K562 (cell line): ENCODE measurements at regions not wholly inside any gene's neighbourhood (a gene's known extent, or its start where the extent isn't known, plus 50 kb on each side); places are given as distances from the start of the nearest gene placed in this dataset.

Experiments
- ATAC-seq: fragments of 200-7000 bp; cut with Tn5 transposase; 3 replicates; pipeline ENCODE4 v1.9.1; 2020; ENCODE audit warnings: moderate library complexity
- BruUV-seq: library from RNA; stranded (reverse); fragments of 400-500 nt; replicated peaks from 2 replicates; lab custom pipeline; 2021; lab: Mats Ljungman, UMichigan
- CTCF ChIA-PET: fragments of 300-600 bp; formaldehyde crosslinking; extraction: SDS; loops from one replicate; lab custom pipeline; 2021; ENCODE audit warnings: low intra/inter-chr PET ratio; lab: Yijun Ruan, JAX
- POLR2A ChIA-PET: fragments of 300-600, 350-650 bp; sonication (Branson Sonifier 250); formaldehyde crosslinking; extraction: SDS; loops from one replicate; lab custom pipeline; 2021; ENCODE audit warnings: antibody characterized with exemption, inconsistent platforms; lab: Yijun Ruan, JAX
- DNase-seq, 4 experiments: peaks; one replicate each; pipeline versions ENCODE4 v3.0.0 to v3.0.0-alpha.2; 2011 to 2018; ENCODE audit warnings: low spot score in 3 of 4, mixed read lengths in 3 of 4; ENCODE audit errors: extremely low read depth in 1 of 4
- FAIRE-seq: peaks from 2 replicates; lab custom pipeline; 2011; peaks lifted over from hg19 to GRCh38; lab: Jason Lieb, UNC
- H2AFZ ChIP-seq: 2 replicates; pipeline ENCODE4 v1.6.0; 2011; ENCODE audit warnings: low read depth, low read length, control low read depth, inconsistent platforms
- H3K27ac ChIP-seq: fragments of 200-600 bp; 3 replicates; pipeline ENCODE4 v1.8.0; 2011; ENCODE audit warnings: low read depth, mild to moderate bottlenecking, control low read depth, inconsistent platforms, low read length, moderate library complexity, mixed read lengths; ENCODE audit errors: extremely low read depth
- H3K27me3 ChIP-seq, 2 experiments: fragments of 300-600 bp in 1 of 2; 2 replicates in 1 of 2; 3 replicates in 1 of 2; pipeline versions ENCODE4 v1.6.0 to v1.8.0; 2011; ENCODE audit warnings: inconsistent platforms in 2 of 2, low read length in 2 of 2, mild to moderate bottlenecking in 1 of 2, mixed read lengths in 1 of 2, moderate library complexity in 1 of 2; ENCODE audit not compliant: control insufficient read depth in 2 of 2, insufficient read depth in 2 of 2
- H3K36me3 ChIP-seq: fragments of 300-600 bp; 3 replicates; pipeline ENCODE4 v1.8.0; 2011; ENCODE audit warnings: mild to moderate bottlenecking, low read length, inconsistent platforms; ENCODE audit not compliant: control insufficient read depth, insufficient read depth
- H3K4me1 ChIP-seq, 2 experiments: fragments of 200-600 bp in 1 of 2; replicated peaks in 1 of 2; 2 replicates in 1 of 2; 3 replicates in 1 of 2; pipeline versions ENCODE4 v1.5.1 to v1.8.0; 2011; ENCODE audit warnings: inconsistent platforms in 2 of 2, low read length in 2 of 2, mild to moderate bottlenecking in 1 of 2, mixed read lengths in 1 of 2, moderate library complexity in 1 of 2; ENCODE audit not compliant: control insufficient read depth in 2 of 2, insufficient read depth in 2 of 2
- H3K4me2 ChIP-seq: 2 replicates; pipeline ENCODE4 v1.6.1; 2011; ENCODE audit warnings: low read length, control low read depth, inconsistent platforms, mixed read lengths; ENCODE audit not compliant: insufficient read depth
- H3K4me3 ChIP-seq: fragments of 200-600 bp; sonication (generic), shearing (Covaris generic); 2 replicates; pipeline ENCODE4 v1.5.1; 2016; ENCODE audit warnings: control low read depth, inconsistent platforms
- H3K79me2 ChIP-seq: fragments of 200-600 bp; 3 replicates; pipeline ENCODE4 v1.8.0; 2011; ENCODE audit warnings: low read length, inconsistent platforms; ENCODE audit not compliant: control insufficient read depth, insufficient read depth
- H3K9ac ChIP-seq, 2 experiments: 2 replicates each; pipeline versions ENCODE4 v1.6.0 to v1.6.1; 2011; ENCODE audit warnings: low read depth in 2 of 2, low read length in 2 of 2, control low read depth in 1 of 2, inconsistent platforms in 1 of 2, mild to moderate bottlenecking in 1 of 2, mixed read lengths in 1 of 2; ENCODE audit not compliant: insufficient read depth in 1 of 2
- H3K9me1 ChIP-seq: one replicate; pipeline ENCODE4 v1.6.0; 2011; ENCODE audit warnings: inconsistent platforms, mild to moderate bottlenecking, low read length, moderate library complexity; ENCODE audit not compliant: control insufficient read depth, insufficient read depth
- H3K9me3 ChIP-seq: replicated peaks from 2 replicates; pipeline ENCODE4 v1.5.1; 2011; ENCODE audit warnings: low read depth, low read length, inconsistent platforms; ENCODE audit not compliant: control insufficient read depth, insufficient read depth
- H4K20me1 ChIP-seq: replicated peaks from 2 replicates; pipeline ENCODE4 v1.6.1; 2011; ENCODE audit warnings: low read length, inconsistent platforms, mixed read lengths; ENCODE audit not compliant: control insufficient read depth, insufficient read depth
- BRD9 ChIP-seq: fragments of 450-650 bp; IDR thresholded peaks from 2 replicates; pipeline ENCODE4 v1.6.1; 2018; ENCODE audit warnings: low read depth; ENCODE audit not compliant: partially characterized antibody
- CAMTA2 ChIP-seq: fragments of 250-450 bp; sonication (Bioruptor Pico); conservative IDR thresholded peaks from 2 replicates; pipeline ENCODE4 v1.5.1; 2022
- CSDE1 ChIP-seq, 2 experiments: fragments of 450-650 bp; IDR thresholded peaks; 2 replicates each; pipeline ENCODE4 v1.6.1; 2016; ENCODE audit warnings: mild to moderate bottlenecking in 1 of 2
- HIVEP1 ChIP-seq: fragments of 250-450 bp; sonication (Bioruptor Pico); IDR thresholded peaks from 2 replicates; pipeline ENCODE4 v1.4.0; 2020; ENCODE audit warnings: mild to moderate bottlenecking
- MBD2 ChIP-seq: sonication (generic); IDR thresholded peaks from 2 replicates; pipeline ENCODE4 v1.6.1; 2016; ENCODE audit warnings: low read depth, borderline replicate concordance
- PTBP1 ChIP-seq: fragments of 200-400 bp; formaldehyde crosslinking; IDR thresholded peaks from 2 replicates; pipeline ENCODE4 v1.6.1; 2017; ENCODE audit warnings: low read depth, low read length
- SP1 ChIP-seq: sonication (generic); formaldehyde crosslinking; IDR thresholded peaks from 2 replicates; pipeline ENCODE4 v1.8.1; 2022; ENCODE audit warnings: mild to moderate bottlenecking, missing genetic modification reagents
- ZFP30 ChIP-seq: fragments of 250-450 bp; sonication (Bioruptor Pico); IDR thresholded peaks from 2 replicates; pipeline ENCODE4 v1.8.0; 2022; ENCODE audit warnings: moderate library complexity, mild to moderate bottlenecking, inconsistent platforms, borderline replicate concordance
- WGBS: fragments of 100-300 bp; shearing (Covaris generic); methylation state at CpG from one replicate; pipeline ENCODE4 v1.1.6; 2016; ENCODE audit warnings: low coverage, mixed read lengths; ENCODE audit not compliant: insufficient coverage; ENCODE audit errors: missing lambda C conversion rate; 5-methylcytosine and 5-hydroxymethylcytosine counted together
- in situ Hi-C: fragments of 300-500 bp; cut with MboI; formaldehyde crosslinking; loops from 4 replicates; pipeline ENCODE4 v1.15.0; 2018; ENCODE audit warnings: inconsistent platforms, mixed read lengths
- intact Hi-C: fragments of 100-400 bp; cut with micrococcal nuclease; formaldehyde crosslinking; loops from 2 replicates; pipeline ENCODE4 v1.14.2; 2022
- TF ChIP-seq, protein P1 (sequence below): fragments of 250-450 bp; sonication (Bioruptor Pico); IDR thresholded peaks from 2 replicates; pipeline ENCODE4 v1.4.0; 2020; ENCODE audit warnings: mild to moderate bottlenecking, moderate library complexity
- TF ChIP-seq, protein P2 (sequence below): fragments of 250-450 bp; sonication (Bioruptor Pico); IDR thresholded peaks from 2 replicates; pipeline ENCODE4 v1.8.0; 2021; ENCODE audit warnings: mild to moderate bottlenecking, moderate library complexity
- TF ChIP-seq, protein P3 (sequence below): fragments of 250-450 bp; sonication (Bioruptor Pico); IDR thresholded peaks from 2 replicates; pipeline ENCODE4 v1.8.0; 2021; ENCODE audit warnings: moderate library complexity, mild to moderate bottlenecking, inconsistent platforms

DNA sequence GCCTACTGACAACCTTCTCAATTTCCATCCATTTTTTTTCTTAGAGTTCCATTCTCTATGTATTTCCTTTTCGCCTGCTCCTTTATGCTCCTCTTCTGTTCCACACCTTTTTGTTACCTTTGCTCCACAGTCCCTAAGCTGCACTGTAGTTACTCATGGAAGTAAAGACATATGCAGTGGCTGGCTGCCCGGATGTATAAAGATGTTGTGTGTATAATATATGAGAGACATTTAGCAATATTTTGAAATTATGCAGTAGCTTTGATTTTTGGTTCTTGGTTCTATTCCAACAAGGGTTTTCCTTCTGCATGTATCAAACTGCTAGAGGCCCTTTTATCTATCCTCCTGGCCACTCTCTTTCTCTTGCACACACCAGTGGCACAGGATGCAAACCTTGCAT is 234.9 kb downstream of the DOK5 start:
- Histone ChIP-seq H3K4me2 (no peak overlapping the region), H3K79me2 (no peaks in the 10 kb centered on the region), H2AFZ (no peak overlapping the region), H3K9me1 (no peaks in the 10 kb centered on the region), H3K4me1 (no peaks in the 10 kb centered on the region), H3K27me3 (no peaks in the 10 kb centered on the region), H3K4me3 (no peak overlapping the region), H3K9me3 (no peaks in the 10 kb centered on the region; the same call in 1 of the 2 replicates), H3K9ac (no peak overlapping the region), H4K20me1 (no peaks in the 10 kb centered on the region), H3K27ac (no peak overlapping the region), H3K36me3 (no peaks in the 10 kb centered on the region)
- ChIA-PET CTCF (no interaction called here), POLR2A (no interaction called here)
- TF ChIP-seq MBD2 (no peak), CAMTA2 (CRISPR knock-in tag) (no peak), CSDE1 (IDR thresholded peaks at IDR 0.05) (no peak), BRD9 (no peak), PTBP1 (no peak), ZFP30 (no peak), HIVEP1 (CRISPR knock-in tag) (no peak), SP1 (CRISPR knock-in tag) (no peak)
- TF ChIP-seq, protein P1, sequence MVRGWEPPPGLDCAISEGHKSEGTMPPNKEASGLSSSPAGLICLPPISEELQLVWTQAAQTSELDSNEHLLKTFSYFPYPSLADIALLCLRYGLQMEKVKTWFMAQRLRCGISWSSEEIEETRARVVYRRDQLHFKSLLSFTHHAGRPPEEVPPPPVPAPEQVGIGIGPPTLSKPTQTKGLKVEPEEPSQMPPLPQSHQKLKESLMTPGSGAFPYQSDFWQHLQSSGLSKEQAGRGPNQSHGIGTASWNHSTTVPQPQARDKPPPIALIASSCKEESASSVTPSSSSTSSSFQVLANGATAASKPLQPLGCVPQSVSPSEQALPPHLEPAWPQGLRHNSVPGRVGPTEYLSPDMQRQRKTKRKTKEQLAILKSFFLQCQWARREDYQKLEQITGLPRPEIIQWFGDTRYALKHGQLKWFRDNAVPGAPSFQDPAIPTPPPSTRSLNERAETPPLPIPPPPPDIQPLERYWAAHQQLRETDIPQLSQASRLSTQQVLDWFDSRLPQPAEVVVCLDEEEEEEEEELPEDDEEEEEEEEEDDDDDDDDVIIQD: no peak
- TF ChIP-seq, protein P2, sequence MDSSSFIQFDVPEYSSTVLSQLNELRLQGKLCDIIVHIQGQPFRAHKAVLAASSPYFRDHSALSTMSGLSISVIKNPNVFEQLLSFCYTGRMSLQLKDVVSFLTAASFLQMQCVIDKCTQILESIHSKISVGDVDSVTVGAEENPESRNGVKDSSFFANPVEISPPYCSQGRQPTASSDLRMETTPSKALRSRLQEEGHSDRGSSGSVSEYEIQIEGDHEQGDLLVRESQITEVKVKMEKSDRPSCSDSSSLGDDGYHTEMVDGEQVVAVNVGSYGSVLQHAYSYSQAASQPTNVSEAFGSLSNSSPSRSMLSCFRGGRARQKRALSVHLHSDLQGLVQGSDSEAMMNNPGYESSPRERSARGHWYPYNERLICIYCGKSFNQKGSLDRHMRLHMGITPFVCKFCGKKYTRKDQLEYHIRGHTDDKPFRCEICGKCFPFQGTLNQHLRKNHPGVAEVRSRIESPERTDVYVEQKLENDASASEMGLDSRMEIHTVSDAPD (CRISPR knock-in tag): no peak
- TF ChIP-seq, protein P3, sequence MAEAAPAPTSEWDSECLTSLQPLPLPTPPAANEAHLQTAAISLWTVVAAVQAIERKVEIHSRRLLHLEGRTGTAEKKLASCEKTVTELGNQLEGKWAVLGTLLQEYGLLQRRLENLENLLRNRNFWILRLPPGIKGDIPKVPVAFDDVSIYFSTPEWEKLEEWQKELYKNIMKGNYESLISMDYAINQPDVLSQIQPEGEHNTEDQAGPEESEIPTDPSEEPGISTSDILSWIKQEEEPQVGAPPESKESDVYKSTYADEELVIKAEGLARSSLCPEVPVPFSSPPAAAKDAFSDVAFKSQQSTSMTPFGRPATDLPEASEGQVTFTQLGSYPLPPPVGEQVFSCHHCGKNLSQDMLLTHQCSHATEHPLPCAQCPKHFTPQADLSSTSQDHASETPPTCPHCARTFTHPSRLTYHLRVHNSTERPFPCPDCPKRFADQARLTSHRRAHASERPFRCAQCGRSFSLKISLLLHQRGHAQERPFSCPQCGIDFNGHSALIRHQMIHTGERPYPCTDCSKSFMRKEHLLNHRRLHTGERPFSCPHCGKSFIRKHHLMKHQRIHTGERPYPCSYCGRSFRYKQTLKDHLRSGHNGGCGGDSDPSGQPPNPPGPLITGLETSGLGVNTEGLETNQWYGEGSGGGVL (CRISPR knock-in tag): no peak
- no TSS peak for BruUV-seq
- in situ Hi-C loops: no loop called here
- no peak for ATAC-seq
- intact Hi-C loops: no loop called here
- 0% methylated on average over 2 of the region's 2 CpGs for WGBS
- no peak for FAIRE-seq
- no peak for DNase-seq
